ENCODE measurements at regions not wholly inside any gene's neighbourhood (a gene's known extent, or its start where the extent isn't known, plus 50 kb on each side); places are given as distances from the start of the nearest gene placed in this dataset.
"Not testable (repeated sequence)": the region's sequence is repeated elsewhere in the genome, so short reads cannot be mapped to it uniquely, and the experiment has no call there.

DNA sequence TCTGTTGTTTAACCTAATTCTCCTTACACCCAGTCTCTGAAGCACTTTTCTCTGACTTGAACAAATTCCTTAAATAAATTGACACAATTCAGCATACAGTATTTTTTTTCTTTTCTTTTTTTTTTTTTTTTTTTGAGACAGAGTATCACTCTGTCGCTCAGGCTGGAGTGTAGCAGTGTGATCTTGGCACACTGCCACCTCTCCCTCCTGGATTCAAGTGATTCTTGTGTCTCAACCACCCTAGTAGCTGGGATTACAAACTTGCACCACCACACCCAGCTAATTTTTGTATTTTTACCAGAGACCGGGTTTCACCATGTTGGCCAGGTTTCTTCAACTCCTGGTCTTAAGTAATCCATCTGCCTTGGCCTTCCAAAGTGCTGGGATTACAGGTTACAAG lies 1498.1 kb upstream of the PCDH10 start:
- CTCF ChIA-PET: no interaction called here

GRCh38 chr4:131683314-131683713 lies 1465.8 kb upstream of the PCDH10 start:
- H3K36me3 ChIP-seq (ENCODE audit: control insufficient read depth, insufficient read depth, low read length); H3K4me3 ChIP-seq (ENCODE audit: low read depth, low read length); H3K4me3 Mint-ChIP-seq (ENCODE audit: unreplicated experiment); H3K4me1 Mint-ChIP-seq (ENCODE audit: low read depth, unreplicated experiment); DNase-seq; intact Hi-C loops (cut with micrococcal nuclease; ENCODE audit: unreplicated experiment); H3K4me1 ChIP-seq; H3K36me3 Mint-ChIP-seq (ENCODE audit: insufficient read depth, unreplicated experiment); CTCF ChIA-PET; H3K27ac Mint-ChIP-seq (ENCODE audit: unreplicated experiment); BruUV-seq (replicated peaks); POLR2A ChIA-PET; H3K27me3 Mint-ChIP-seq (ENCODE audit: insufficient read depth, unreplicated experiment); H3K27me3 ChIP-seq (replicated peaks; ENCODE audit: control insufficient read depth, insufficient read depth, low read length); H3K9me3 ChIP-seq: not testable (repeated sequence)
- peaks cover 16% of the 10 kb centered on the region for H3K9me3 Mint-ChIP-seq (ENCODE audit: unreplicated experiment)

More for the DNA sequence above, 1498.1 kb upstream of the PCDH10 start:
- Mint-ChIP-seq H3K27me3 (ENCODE audit: insufficient read depth, unreplicated experiment) (no peaks in the 10 kb centered on the region), H3K27ac (ENCODE audit: unreplicated experiment) (no peak overlapping the region), H3K36me3 (ENCODE audit: insufficient read depth, unreplicated experiment) (no peaks in the 10 kb centered on the region), H3K4me1 (ENCODE audit: low read depth, unreplicated experiment) (no peaks in the 10 kb centered on the region), H3K9me3 (ENCODE audit: unreplicated experiment) (no peaks in the 10 kb centered on the region), H3K4me3 (ENCODE audit: unreplicated experiment) (no peak overlapping the region)
- Histone ChIP-seq H3K9me3 (no peaks in the 10 kb centered on the region), H3K36me3 (ENCODE audit: control insufficient read depth, insufficient read depth, low read length) (no peaks in the 10 kb centered on the region), H3K4me1 (no peaks in the 10 kb centered on the region), H3K27me3 (replicated peaks; ENCODE audit: control insufficient read depth, insufficient read depth, low read length) (no peaks in the 10 kb centered on the region), H3K4me3 (ENCODE audit: low read depth, low read length) (no peak overlapping the region)
- intact Hi-C loops (cut with micrococcal nuclease; ENCODE audit: unreplicated experiment): no loop called here
- TF ChIP-seq, protein P1, sequence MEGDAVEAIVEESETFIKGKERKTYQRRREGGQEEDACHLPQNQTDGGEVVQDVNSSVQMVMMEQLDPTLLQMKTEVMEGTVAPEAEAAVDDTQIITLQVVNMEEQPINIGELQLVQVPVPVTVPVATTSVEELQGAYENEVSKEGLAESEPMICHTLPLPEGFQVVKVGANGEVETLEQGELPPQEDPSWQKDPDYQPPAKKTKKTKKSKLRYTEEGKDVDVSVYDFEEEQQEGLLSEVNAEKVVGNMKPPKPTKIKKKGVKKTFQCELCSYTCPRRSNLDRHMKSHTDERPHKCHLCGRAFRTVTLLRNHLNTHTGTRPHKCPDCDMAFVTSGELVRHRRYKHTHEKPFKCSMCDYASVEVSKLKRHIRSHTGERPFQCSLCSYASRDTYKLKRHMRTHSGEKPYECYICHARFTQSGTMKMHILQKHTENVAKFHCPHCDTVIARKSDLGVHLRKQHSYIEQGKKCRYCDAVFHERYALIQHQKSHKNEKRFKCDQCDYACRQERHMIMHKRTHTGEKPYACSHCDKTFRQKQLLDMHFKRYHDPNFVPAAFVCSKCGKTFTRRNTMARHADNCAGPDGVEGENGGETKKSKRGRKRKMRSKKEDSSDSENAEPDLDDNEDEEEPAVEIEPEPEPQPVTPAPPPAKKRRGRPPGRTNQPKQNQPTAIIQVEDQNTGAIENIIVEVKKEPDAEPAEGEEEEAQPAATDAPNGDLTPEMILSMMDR (IDR thresholded peaks at IDR 0.05; ENCODE audit: insufficient read depth in 1 of 2, low read depth in 1 of 2, low read length in 1 of 2, severe bottlenecking in 1 of 2, unreplicated experiment in 1 of 2): no peak
- BruUV-seq (replicated peaks): no TSS peak
- POLR2A ChIA-PET: no interaction called here
- DNase-seq: no peak

DNA sequence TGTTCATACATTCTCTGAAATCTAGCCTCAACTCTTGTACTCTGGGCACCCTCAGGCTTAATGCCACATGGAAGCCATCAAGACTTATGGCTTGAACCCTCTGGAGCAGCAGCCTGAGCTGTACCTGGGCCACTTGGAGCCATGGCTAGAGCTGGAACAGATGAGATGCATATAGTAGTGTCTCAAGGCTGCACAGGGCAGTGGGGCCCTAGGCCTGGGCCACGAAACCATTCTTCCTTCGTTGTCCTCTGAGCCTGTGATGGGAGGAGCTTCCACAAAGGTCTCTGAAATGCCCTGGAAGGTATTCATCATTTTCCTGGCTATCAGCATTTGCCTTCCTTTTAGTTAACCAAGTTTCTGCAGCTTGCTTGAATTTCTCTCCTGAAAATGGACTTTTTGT lies 1427.2 kb upstream of the PCDH10 start:
- no peaks in the 10 kb centered on the region for H3K27me3 Mint-ChIP-seq (ENCODE audit: insufficient read depth, unreplicated experiment)
- H3K4me1 Mint-ChIP-seq (ENCODE audit: low read depth, unreplicated experiment): no peaks in the 10 kb centered on the region
- no peak overlapping the region for H3K27ac Mint-ChIP-seq (ENCODE audit: unreplicated experiment)
- BruUV-seq (replicated peaks): no TSS peak
- no peaks in the 10 kb centered on the region for H3K27me3 ChIP-seq (replicated peaks; ENCODE audit: control insufficient read depth, insufficient read depth, low read length)
- H3K9me3 Mint-ChIP-seq (ENCODE audit: unreplicated experiment): peaks cover 23% of the 10 kb centered on the region
- no peaks in the 10 kb centered on the region for H3K36me3 Mint-ChIP-seq (ENCODE audit: insufficient read depth, unreplicated experiment)
- no peak overlapping the region for H3K4me3 Mint-ChIP-seq (ENCODE audit: unreplicated experiment)
- TF ChIP-seq, protein P1 (IDR thresholded peaks at IDR 0.05; ENCODE audit: insufficient read depth in 1 of 2, low read depth in 1 of 2, low read length in 1 of 2, severe bottlenecking in 1 of 2, unreplicated experiment in 1 of 2): no peak
- DNase-seq: no peak
- no peaks in the 10 kb centered on the region for H3K9me3 ChIP-seq
- CTCF ChIA-PET: no interaction called here
- no peaks in the 10 kb centered on the region for H3K36me3 ChIP-seq (ENCODE audit: control insufficient read depth, insufficient read depth, low read length)
- intact Hi-C loops (cut with micrococcal nuclease; ENCODE audit: unreplicated experiment): no loop called here
- H3K4me3 ChIP-seq (ENCODE audit: low read depth, low read length): no peak overlapping the region
- POLR2A ChIA-PET: no interaction called here
- no peaks in the 10 kb centered on the region for H3K4me1 ChIP-seq

DNA sequence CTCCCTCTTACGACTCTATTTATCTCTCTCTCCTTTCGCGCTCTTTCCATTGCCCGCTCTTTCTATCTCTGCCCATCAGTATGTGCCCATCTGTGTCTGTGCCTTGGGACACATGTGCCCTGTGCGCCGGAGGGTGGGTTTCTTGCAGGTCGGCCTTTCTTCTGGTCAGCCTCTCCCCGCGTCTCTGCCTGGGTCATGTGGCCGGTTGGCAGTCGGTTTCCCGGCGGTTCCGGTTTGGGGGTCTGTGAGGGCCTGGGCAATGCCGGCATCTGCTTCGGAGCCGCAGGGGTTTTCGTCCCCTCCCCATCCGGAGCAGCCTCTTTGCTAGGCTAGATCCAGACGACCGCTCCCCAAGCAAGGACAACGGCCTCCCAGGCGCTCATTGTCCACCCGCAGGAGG lies 1426.0 kb upstream of the PCDH10 start:
- DNase-seq; H3K4me3 Mint-ChIP-seq (ENCODE audit: unreplicated experiment); H3K27me3 Mint-ChIP-seq (ENCODE audit: insufficient read depth, unreplicated experiment); H3K27me3 ChIP-seq (replicated peaks; ENCODE audit: control insufficient read depth, insufficient read depth, low read length); H3K4me3 ChIP-seq (ENCODE audit: low read depth, low read length); H3K36me3 Mint-ChIP-seq (ENCODE audit: insufficient read depth, unreplicated experiment); BruUV-seq (replicated peaks); H3K4me1 Mint-ChIP-seq (ENCODE audit: low read depth, unreplicated experiment); H3K4me1 ChIP-seq; H3K9me3 ChIP-seq; H3K27ac Mint-ChIP-seq (ENCODE audit: unreplicated experiment); H3K36me3 ChIP-seq (ENCODE audit: control insufficient read depth, insufficient read depth, low read length); intact Hi-C loops (cut with micrococcal nuclease; ENCODE audit: unreplicated experiment); CTCF ChIA-PET; POLR2A ChIA-PET: not testable (repeated sequence)
- H3K9me3 Mint-ChIP-seq (ENCODE audit: unreplicated experiment): peaks cover 23% of the 10 kb centered on the region

- H3K27me3 Mint-ChIP-seq (ENCODE audit: insufficient read depth, unreplicated experiment); POLR2A ChIA-PET; BruUV-seq (replicated peaks); H3K27ac Mint-ChIP-seq (ENCODE audit: unreplicated experiment); H3K9me3 ChIP-seq; H3K36me3 Mint-ChIP-seq (ENCODE audit: insufficient read depth, unreplicated experiment); CTCF ChIA-PET; H3K27me3 ChIP-seq (replicated peaks; ENCODE audit: control insufficient read depth, insufficient read depth, low read length); H3K4me1 Mint-ChIP-seq (ENCODE audit: low read depth, unreplicated experiment); intact Hi-C loops (cut with micrococcal nuclease; ENCODE audit: unreplicated experiment); H3K4me3 Mint-ChIP-seq (ENCODE audit: unreplicated experiment); H3K4me1 ChIP-seq; H3K36me3 ChIP-seq (ENCODE audit: control insufficient read depth, insufficient read depth, low read length): not testable (repeated sequence)
- DNase-seq: peak; percentile 61 to 71
- peak overlapping the region; percentile 10; the same call in 1 of the 2 replicates for H3K4me3 ChIP-seq (ENCODE audit: low read depth, low read length)
- H3K9me3 Mint-ChIP-seq (ENCODE audit: unreplicated experiment): peaks cover 23% of the 10 kb centered on the region
Measured at GRCh38 chr4:131724847-131725246, 1424.2 kb upstream of the PCDH10 start.

DNA sequence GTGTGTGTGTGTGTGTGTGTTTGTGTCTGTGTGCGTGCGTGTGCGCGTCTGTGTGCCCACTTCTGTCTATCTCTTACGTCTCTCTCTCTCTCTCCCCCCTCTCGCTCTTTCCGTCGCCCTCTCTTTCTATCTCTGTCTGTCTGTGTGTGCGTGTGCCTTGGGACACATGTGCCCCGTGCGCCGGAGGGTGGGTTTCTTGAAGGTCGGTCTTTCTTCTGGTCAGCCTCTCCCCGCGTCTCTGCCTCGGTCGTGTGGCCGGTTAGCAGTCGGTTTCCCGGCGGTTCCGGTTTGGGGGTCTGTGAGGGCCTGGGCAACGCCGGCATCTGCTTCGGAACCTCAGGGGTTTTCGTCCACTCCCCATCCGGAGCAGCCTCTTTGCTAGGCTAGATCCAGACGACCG lies 1423.6 kb upstream of the PCDH10 start:
- H3K27me3 Mint-ChIP-seq (ENCODE audit: insufficient read depth, unreplicated experiment); POLR2A ChIA-PET; H3K9me3 ChIP-seq; H3K4me3 ChIP-seq (ENCODE audit: low read depth, low read length); H3K4me1 Mint-ChIP-seq (ENCODE audit: low read depth, unreplicated experiment); H3K36me3 ChIP-seq (ENCODE audit: control insufficient read depth, insufficient read depth, low read length); intact Hi-C loops (cut with micrococcal nuclease; ENCODE audit: unreplicated experiment); H3K27ac Mint-ChIP-seq (ENCODE audit: unreplicated experiment); H3K36me3 Mint-ChIP-seq (ENCODE audit: insufficient read depth, unreplicated experiment); BruUV-seq (replicated peaks); H3K4me3 Mint-ChIP-seq (ENCODE audit: unreplicated experiment); H3K27me3 ChIP-seq (replicated peaks; ENCODE audit: control insufficient read depth, insufficient read depth, low read length); CTCF ChIA-PET; DNase-seq; H3K4me1 ChIP-seq: not testable (repeated sequence)
- peaks cover 23% of the 10 kb centered on the region for H3K9me3 Mint-ChIP-seq (ENCODE audit: unreplicated experiment)

All from Caco-2 (cell line).